HG02798 (cell line): ENCODE measurements at regions not wholly inside any gene's neighbourhood (a gene's known extent, or its start where the extent isn't known, plus 50 kb on each side); places are given as distances from the start of the nearest gene placed in this dataset.

Experiments used
- ATAC-seq: cut with Tn5 transposase; IDR thresholded peaks from one replicate; pipeline ENCODE4 v1.9.1; 2021; ENCODE audit warnings: mild to moderate bottlenecking; ENCODE audit not compliant: unreplicated experiment, poor library complexity

DNA sequence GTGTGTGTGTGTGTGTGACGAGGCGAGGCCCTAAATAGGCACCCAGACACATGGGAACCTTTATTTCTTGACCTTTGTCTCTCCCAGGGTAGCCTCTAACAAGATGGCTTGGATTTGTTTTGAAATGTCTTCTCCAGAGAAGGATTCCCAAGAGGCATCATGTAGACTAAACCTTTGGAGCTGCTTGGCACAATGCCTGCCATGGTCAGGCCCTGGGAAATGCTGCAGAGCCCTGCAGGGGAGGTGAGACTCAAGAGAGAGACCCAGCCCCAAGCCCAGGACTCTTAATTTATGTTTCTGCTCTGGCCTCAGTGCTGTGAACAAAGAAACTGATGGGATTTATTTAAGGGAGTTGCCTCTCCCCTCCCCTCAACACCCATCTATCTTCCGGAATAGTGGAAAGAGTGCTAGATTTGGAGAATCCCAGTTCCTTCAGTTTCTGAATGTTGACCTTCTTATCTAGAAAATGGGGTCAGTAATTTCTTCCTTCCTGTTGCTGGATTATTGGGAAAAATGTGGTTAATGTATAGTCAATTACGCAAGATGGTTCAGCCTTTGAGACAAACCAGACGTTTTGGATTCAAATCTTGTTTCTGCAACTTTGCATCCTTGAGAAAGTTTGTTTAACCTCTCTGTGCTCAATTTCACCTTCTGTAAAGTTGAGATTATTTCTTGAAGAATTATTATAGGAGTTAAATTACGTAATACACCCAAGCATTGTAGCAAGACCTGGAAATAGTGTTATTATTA lies 434.8 kb downstream of the MAFB start:
- ATAC-seq: no peak

- no peak for ATAC-seq
Observed at GRCh38 chr20:40251284-40251932, 437.6 kb downstream of the MAFB start.

DNA sequence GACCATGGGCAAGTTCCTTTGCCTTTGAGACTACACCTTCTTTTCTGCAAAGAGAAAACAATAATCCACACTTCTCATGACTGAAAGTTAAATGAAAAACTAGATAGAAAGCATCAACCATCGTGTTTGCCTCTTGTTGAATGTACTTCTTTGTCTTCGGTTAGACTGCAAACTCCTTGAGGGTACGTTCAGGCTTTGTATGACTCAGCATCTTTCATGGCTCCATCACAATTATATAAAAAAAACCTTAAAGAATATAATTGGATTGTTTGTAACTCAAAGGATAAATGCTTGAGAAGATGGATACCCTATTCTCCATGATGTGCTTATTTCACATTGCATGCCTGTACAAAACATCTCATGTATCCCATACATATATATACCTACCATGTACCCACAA lies 439.2 kb downstream of the MAFB start:
- ATAC-seq: no peak

DNA sequence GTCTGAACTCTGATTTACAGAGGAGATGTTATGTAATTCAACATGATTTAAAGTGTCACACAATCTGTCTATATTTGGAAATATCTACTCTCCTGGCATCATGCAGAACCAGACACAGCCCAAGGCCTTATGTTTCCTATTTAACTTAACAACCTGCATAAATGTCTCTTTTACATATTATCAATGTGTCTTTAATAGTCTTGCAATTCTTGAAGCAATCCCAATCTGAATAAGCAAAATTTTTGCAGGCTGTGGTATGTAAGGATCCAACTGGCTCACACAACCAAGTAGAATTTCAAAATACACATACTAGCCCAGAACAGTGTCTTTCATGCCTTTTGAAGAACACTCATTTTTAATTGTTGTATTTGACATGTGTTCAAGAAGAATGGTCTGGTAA lies 443.2 kb downstream of the MAFB start:
- no peak for ATAC-seq

- ATAC-seq: no peak
Observed at GRCh38 chr20:40244286-40244685, 444.8 kb downstream of the MAFB start.

DNA sequence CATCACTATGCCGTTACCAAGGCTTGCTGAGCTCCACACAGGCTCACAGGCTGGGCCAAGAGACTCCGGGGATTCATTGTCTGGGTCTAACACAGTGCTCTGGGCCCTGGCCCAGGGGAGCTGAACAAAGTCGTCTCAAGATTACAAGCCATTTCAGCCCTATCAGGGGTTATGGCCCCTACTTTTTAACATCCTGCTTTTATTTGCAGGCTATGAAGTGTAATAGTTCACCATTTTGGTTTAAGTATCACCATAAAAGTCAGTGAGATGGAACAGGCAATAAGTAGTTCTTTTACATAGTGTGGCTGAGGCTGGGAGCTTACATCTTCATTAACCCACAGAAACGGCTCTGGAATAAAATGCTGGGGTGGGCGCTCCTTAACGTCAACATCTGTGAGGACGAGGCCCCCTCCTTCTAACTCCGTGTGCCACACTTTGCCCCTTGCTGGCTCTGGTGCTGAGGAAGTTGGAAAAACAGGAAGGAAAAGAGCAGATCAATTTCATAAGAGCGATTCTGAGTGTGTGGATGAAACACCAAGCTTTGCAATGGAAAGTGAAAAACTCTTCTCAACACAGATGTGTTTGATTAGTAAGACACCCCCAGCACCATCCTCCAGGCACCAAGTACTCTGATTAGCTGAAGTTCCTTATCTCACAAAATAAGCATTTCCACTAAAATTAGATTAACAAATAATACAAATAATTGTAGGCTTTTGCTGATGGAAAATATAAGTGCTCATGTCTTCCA lies 447.3 kb downstream of the MAFB start:
- ATAC-seq: no peak

DNA sequence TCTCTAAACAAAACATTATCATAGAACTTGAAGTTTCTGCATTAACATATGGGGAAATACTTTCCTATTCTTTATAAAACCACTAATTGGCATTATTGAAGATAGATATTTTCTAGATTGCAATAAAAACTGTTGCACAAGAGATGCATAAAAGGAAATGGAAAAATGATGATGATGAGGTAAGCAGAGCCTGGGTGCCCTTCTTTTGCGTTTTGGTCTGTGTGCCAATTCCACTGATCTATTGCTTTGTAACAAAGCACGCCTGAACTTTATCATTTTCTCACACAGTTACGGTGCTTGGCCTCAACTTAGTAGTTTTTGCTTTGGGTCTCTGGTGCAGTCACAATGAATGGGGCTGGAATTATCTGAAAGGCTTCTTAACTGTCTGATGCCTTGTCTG lies 450.5 kb downstream of the MAFB start:
- ATAC-seq: no peak

- ATAC-seq: no peak
Observed at GRCh38 chr20:40234593-40234992, 454.4 kb downstream of the MAFB start.

DNA sequence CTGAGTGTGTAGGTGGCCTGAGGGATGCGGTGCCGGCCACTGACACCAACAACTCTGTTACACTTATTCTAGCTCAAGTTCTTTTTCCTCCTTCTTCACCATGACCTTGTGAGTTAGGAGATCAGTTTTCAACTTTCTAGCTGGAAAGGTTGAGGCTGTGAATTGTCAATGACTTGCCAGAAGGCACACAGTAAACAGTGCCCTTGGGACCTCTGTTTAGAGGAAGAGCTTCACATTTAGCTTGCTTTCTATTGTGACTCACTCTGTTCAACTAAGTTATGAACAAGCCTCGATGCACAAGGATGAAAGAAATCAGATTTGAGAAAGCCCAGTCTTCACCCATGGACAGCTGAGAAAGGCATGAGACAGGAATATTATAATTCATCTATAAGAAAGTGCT lies 455.6 kb downstream of the MAFB start:
- no peak for ATAC-seq

DNA sequence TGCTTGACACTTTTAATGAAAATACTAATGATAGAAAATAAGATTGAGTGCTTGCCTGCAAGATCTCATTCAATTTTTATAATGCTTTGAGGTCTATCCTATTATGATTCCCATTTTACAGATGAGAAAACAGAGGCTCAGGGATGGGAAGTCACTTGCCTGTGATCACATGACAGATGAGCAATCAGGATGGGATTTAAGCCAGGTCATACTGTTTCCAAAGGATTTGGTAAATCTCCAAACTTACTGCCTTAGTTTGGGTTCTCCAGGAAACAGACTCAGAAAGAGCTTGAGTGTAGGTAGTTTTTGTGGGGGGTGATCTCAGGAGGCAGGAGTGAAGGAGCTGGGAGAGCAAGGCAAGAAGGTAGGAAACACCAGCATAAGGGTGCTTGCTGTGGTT lies 456.3 kb downstream of the MAFB start:
- ATAC-seq: no peak

DNA sequence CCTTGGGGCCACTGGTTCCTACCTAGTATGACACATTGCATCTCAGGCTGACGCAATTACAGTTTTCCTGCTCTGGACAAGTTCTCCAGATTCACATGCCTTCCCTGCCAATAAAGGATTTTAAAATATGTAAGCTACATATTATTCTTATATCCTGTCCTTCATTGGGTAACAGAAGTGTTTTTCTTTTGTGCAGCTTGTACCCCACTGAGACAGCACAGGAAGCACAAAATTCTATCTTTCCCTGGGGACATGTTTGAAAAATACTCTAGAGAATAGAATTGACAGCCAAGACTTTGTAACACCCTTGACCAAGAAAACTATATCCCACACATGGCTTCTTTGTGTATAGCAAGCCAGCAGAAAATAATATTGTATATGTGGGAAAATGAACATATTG lies 456.8 kb downstream of the MAFB start:
- no peak for ATAC-seq

DNA sequence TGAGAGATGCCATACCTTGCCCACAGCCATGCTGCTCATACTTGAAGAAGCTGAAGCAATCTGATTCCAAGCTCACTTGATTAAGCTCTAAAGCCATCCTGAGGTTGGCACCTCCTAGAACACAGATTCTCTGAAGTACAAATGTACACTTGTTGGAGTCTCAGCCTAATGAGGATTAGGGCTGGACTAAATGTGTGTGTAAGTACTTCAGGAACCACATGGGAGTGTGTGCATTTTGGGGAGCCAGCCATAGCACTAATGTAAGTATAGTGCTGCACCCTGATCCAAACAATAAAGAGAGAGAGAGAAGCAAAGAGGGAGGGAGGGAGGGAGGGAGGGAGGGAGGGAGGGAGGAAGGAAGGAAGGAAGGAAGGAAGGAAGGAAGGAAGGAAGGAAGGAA lies 458.6 kb downstream of the MAFB start:
- ATAC-seq: no peak

GRCh38 chr20:40225596-40225995 lies 463.4 kb downstream of the MAFB start:
- no peak for ATAC-seq

- no peak for ATAC-seq
Observed at GRCh38 chr20:40223810-40224209, 465.2 kb downstream of the MAFB start.

DNA sequence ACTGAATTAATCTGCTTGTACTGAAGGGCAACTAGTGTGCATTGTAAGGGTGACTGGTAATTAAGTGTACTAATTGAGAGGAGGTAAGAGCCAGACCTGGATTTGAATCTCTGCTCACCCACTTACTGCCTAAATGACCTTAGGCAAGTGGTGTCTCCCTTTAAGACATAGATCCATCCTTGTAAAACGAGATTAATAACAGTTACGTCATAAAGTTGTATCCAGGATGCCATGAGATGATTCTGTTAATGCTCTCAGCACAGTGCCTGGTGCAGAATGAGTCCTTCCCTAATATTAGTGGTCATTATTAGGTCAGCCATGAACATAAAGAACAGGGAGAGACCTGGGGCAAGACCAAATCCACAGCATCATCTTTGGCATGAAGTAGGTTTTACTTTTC lies 470.1 kb downstream of the MAFB start:
- ATAC-seq: no peak

GRCh38 chr20:40218316-40218969 lies 470.6 kb downstream of the MAFB start:
- ATAC-seq: no peak

DNA sequence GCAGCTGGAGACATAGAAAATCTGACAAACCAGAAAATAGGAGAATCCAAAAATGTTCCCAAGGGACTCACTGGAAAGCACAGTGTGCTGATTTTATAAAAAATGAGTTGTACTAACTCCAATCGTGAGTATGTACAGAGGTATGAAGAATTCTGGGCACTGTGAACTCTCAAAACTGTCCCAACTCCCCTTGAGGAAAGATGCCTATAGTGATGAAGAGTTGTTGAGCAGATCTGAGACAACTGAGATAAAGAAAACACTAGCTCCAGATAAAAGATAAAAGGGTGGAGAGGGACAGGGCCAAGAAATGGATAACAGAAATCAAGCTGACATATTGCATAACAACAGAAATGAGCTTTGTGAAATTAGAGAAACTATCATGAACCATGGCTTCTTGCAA lies 481.4 kb downstream of the MAFB start:
- no peak for ATAC-seq

- ATAC-seq: no peak
Observed at GRCh38 chr20:40205971-40206370, 483.1 kb downstream of the MAFB start.

DNA sequence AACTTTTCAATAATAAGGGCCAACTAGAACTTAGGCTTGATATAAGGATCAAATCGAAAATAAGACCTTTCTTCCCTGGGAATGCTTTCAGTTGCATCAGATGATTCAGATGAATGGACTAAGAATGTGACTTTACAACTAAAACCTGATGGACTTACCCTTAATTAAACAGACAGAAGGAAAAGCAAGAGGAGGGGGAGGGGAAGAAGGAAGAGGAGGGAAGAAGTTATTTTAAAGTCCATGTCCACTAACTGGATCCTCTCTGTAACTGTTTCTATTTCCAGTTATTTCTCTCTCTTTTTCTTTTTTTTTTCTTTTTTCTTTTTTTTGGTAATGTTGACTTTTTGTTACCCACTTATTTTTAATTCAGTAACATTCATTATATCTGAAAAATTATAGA lies 486.0 kb downstream of the MAFB start:
- ATAC-seq: no peak

DNA sequence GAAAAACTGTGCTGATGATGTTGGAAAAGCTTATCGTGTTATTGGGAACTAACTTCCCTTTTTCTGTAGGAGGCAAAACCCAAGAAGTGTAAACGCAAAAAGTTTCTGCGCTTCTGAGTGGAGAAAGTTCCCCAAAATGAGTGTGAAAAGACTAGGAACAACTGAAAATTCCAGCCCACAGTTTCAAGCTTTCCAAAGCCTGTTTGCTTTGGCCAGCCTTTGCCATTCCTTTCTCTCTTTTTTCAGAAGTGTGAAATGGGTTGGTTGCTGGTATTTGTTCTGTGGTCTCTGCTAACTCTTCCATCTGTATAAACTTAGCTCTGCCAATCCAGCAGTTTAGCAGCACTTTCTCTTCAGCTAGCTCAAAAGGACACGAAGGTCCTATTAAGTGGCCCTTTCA lies 491.3 kb downstream of the MAFB start:
- ATAC-seq: no peak

DNA sequence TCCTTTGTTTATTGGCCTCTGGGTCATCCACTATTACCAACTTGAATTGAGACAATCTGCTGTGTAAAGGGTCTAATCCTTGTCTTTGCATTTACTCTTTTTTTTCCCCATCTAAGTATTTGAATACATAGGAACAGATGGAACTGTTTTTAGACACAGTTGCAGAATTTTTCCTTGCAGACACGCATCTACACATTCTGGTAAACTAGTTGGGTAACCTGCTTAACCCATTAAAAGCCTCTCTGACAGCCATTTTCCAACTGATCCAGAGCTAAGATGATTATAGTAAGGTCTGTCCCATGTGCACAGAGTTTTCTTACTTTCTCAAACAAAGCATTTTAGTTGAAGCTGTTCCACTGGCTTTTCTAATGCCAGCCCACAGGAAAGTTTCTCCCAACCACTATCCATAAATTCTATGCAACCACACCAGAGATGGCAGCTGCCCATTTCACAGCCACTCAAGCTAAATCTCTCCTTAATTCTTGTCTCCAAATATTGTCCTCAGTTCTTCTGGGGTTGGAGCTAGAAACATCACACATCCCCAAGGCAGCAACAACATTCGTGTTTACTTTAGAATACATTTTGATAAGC lies 492.1 kb downstream of the MAFB start:
- ATAC-seq: no peak
